ENCODE measurements at regions not wholly inside any gene's neighbourhood (a gene's known extent, or its start where the extent isn't known, plus 50 kb on each side); places are given as distances from the start of the nearest gene placed in this dataset.

DNA sequence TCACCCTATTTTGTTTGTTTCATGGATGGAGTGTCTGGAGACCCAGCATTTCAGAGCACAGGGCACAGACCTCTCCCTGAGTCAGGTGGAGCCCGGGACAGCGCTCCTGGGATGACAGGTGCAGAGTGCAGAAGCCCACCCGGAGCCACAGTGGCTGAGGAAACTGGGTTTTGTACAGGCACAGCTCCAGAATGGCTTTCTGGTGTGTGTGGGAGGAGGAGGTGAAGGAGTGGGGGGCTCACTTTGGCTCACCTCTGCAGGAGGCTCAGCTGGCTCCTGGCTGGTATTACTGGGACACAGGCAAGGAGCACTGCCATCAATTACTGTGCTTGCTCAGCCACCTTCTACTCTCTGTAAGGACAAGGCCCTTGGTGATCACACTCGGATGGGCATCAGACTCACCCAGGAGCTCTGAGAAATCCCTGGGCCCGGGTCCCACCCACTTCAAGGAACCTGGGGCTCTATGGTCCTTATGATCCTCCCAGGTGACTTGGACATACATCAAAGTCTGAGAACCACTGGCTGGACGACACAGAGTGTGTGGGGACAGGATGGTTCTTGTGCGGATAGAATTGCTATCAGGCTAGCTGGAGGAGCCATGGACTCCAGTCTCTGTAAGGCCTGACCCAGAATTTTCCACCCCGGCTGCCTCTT, 221.1 kb upstream of the ZNF32 start:
- H3K27me3 ChIP-seq, result no peaks in the 10 kb centered on the region
- no peaks in the 10 kb centered on the region for H3K36me3 ChIP-seq
- no peak for DNase-seq
- no peak overlapping the region for H3K4me3 ChIP-seq (ENCODE audit: low read depth, low read length)
- peaks cover 10% of the 10 kb centered on the region for H3K4me1 ChIP-seq
- no peaks in the 10 kb centered on the region for H3K9me3 ChIP-seq
- TF ChIP-seq, protein P1, sequence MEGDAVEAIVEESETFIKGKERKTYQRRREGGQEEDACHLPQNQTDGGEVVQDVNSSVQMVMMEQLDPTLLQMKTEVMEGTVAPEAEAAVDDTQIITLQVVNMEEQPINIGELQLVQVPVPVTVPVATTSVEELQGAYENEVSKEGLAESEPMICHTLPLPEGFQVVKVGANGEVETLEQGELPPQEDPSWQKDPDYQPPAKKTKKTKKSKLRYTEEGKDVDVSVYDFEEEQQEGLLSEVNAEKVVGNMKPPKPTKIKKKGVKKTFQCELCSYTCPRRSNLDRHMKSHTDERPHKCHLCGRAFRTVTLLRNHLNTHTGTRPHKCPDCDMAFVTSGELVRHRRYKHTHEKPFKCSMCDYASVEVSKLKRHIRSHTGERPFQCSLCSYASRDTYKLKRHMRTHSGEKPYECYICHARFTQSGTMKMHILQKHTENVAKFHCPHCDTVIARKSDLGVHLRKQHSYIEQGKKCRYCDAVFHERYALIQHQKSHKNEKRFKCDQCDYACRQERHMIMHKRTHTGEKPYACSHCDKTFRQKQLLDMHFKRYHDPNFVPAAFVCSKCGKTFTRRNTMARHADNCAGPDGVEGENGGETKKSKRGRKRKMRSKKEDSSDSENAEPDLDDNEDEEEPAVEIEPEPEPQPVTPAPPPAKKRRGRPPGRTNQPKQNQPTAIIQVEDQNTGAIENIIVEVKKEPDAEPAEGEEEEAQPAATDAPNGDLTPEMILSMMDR (IDR thresholded peaks at IDR 0.05; ENCODE audit: low read depth, low read length), result no peak

DNA sequence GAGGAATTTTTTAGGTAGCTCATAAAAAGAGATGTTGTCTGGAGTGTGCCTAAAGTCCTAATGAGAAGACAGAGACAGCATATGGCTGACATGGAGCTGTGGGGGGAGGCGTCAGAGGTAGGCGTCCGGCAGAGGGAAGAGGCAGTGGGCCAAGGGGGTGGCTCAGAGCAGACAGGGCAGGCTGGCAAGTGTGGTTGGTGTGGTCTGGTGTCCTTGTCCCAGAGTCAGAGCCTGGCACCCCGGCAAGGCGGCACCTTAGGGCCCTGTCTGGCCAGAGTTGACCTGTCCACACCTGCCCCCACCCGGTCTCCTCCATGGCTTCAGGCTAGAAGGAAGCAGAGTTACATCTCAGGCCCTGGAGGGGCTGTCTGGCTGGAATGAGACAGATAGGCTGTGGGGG, 220.3 kb upstream of the ZNF32 start:
- Histone ChIP-seq H3K4me3 (ENCODE audit: low read depth, low read length) (no peak overlapping the region), H3K9me3 (no peaks in the 10 kb centered on the region), H3K27me3 (no peaks in the 10 kb centered on the region), H3K4me1 (peaks cover 17% of the 10 kb centered on the region), H3K36me3 (no peaks in the 10 kb centered on the region)
- TF ChIP-seq, protein P1 (IDR thresholded peaks at IDR 0.05; ENCODE audit: low read depth, low read length), result no peak
- no peak for DNase-seq

DNA sequence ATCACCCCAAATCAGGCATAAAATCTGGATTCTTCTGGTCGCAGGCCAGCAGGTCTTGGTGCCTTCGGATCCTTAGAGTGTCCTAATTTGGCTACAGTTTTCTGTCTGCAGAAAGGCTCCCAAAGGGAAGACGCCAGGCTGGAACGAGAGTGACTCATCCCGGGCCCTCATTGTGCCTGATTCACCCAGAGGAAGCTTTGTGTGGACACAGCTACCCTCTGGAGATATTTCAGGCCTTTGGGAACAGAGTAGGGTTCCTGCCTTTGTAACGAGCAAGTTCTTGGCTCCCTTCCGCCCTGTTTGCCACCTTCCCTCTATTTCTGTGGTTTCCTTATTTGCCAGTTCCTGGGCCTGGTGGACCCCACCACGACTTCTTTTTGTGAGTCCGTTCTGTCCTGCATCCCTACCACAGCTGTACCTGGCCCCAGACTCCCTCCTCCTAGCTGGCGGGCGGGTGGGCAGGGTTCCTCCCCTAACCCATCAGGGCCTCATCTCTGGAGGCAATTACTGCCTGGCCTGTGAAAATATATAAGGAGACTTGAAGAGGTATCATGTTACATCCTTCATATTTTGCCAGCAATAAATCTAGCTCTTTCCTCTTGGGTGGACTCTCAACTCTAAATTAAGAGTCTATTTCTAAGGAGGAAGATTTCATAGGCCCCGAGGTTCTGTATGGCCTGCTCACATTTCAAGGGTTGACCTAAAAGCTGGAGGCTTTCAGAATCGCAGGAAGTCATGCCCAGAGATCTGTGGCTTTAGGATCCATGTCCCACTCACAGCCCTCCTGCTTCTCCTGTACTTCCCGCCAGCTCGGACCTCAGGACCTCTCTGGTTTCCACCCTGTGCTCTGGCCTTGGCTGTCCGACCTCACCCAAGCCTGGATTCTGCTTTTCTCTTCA, 219.2 kb upstream of the ZNF32 start:
- Histone ChIP-seq H3K4me3 (ENCODE audit: low read depth, low read length) (no peak overlapping the region), H3K4me1 (peaks cover 26% of the 10 kb centered on the region), H3K27me3 (no peaks in the 10 kb centered on the region), H3K36me3 (no peaks in the 10 kb centered on the region), H3K9me3 (no peaks in the 10 kb centered on the region)
- DNase-seq, result no peak
- TF ChIP-seq, protein P1 (IDR thresholded peaks at IDR 0.05; ENCODE audit: low read depth, low read length), result no peak

DNA sequence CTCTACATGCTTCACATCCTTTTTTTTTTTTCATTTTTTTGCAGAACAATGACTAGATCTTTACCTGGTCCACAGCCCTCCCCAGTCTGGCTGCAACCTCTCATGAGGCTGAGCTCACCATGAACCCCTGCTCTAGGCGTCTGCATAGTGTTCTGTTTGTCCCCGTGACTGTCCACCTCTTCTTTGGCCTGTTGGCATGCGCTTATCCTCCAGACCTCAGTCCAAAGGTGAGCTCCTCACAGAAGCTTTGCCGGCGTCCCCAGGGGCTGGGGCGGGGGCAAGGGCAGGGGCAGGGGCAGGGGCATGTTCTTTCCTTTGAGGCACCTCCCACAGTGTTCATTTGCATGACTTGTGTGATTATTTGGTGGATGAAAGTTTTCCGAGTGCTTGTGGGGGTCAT, 218.4 kb upstream of the ZNF32 start:
- no peak for DNase-seq
- Histone ChIP-seq H3K4me1 (peaks cover 30% of the 10 kb centered on the region), H3K36me3 (no peaks in the 10 kb centered on the region), H3K4me3 (ENCODE audit: low read depth, low read length) (no peak overlapping the region), H3K27me3 (no peaks in the 10 kb centered on the region), H3K9me3 (no peaks in the 10 kb centered on the region)
- TF ChIP-seq, protein P1 (IDR thresholded peaks at IDR 0.05; ENCODE audit: low read depth, low read length), result no peak

DNA sequence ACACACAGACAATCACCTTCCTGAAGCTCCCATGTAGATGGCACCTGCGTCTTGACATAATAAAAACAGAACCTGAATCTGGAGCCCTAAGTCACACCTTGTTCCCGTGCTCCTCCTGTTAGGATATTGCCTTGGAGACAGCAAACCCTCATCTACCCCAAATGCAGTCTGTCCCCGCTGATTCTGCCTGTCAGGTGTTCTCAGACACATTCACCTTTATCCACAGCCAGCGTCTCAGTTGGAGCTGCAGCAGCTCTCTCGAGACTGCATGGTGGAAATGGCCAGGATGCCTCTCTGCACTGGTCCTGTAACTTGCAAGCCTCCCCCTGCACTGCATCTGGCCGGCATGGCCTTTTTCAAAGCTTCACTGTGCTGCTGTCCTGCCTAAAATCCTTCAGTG, 218.0 kb upstream of the ZNF32 start:
- no peak overlapping the region for H3K4me3 ChIP-seq (ENCODE audit: low read depth, low read length)
- no peaks in the 10 kb centered on the region for H3K36me3 ChIP-seq
- H3K9me3 ChIP-seq, result no peaks in the 10 kb centered on the region
- H3K27me3 ChIP-seq, result no peaks in the 10 kb centered on the region
- no peak for DNase-seq
- TF ChIP-seq, protein P1 (IDR thresholded peaks at IDR 0.05; ENCODE audit: low read depth, low read length), result no peak
- peaks cover 32% of the 10 kb centered on the region for H3K4me1 ChIP-seq
